ENCODE measurements at regions not wholly inside any gene's neighbourhood (a gene's known extent, or its start where the extent isn't known, plus 50 kb on each side); places are given as distances from the start of the nearest gene placed in this dataset.

GRCh38 chr3:69445024-69445423 lies 59.1 kb upstream of the FRMD4B start:
- peaks cover 0 to 1% (median 0%) of the 10 kb centered on the region in 3 donors for H3K9me3 Mint-ChIP-seq
- H3K4me1 Mint-ChIP-seq = no peaks in the 10 kb centered on the region
- H3K36me3 Mint-ChIP-seq = peaks cover 2% of the 10 kb centered on the region
- H3K27me3 Mint-ChIP-seq = peaks cover 7% of the 10 kb centered on the region
- no peak overlapping the region for H3K27ac Mint-ChIP-seq
- H3K4me3 Mint-ChIP-seq = no peak overlapping the region

DNA sequence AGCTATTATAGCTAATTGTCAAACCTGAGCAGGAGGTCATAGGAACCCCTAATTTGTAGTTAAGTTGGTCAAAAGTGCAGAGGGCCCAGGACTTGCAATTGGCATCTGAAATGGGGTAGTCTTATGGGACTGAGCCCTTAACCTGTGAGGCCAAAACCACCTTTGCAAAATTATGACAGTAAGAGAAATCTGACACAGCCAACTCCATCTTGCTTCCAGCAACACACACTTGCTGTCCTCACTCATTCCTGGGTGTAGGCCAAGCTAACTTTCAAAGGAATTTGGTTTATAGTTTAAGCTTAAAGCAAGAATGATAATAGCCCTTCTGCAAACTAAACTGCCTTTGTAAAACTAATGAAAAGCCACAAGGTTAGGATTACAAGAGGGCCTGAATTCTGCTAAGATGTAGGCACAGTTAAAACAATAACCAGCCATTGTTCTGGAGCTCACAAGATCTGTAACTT lies 57.6 kb upstream of the FRMD4B start:
- Mint-ChIP-seq H3K27ac (no peak overlapping the region), H3K9me3 (peaks cover 0 to 1% (median 0%) of the 10 kb centered on the region in 3 donors), H3K27me3 (peaks cover 3% of the 10 kb centered on the region), H3K36me3 (peaks cover 2% of the 10 kb centered on the region), H3K4me1 (peaks cover 0 to 3% (median 0%) of the 10 kb centered on the region in 3 donors), H3K4me3 (no peak overlapping the region)

- Mint-ChIP-seq H3K9me3 (peaks cover 0 to 1% (median 0%) of the 10 kb centered on the region in 3 donors), H3K27me3 (peaks cover 3% of the 10 kb centered on the region), H3K36me3 (peaks cover 2% of the 10 kb centered on the region), H3K27ac (no peak overlapping the region), H3K4me3 (no peak overlapping the region), H3K4me1 (peaks cover 0 to 3% (median 0%) of the 10 kb centered on the region in 3 donors)
Observed at GRCh38 chr3:69442771-69443311, 57.0 kb upstream of the FRMD4B start.

DNA sequence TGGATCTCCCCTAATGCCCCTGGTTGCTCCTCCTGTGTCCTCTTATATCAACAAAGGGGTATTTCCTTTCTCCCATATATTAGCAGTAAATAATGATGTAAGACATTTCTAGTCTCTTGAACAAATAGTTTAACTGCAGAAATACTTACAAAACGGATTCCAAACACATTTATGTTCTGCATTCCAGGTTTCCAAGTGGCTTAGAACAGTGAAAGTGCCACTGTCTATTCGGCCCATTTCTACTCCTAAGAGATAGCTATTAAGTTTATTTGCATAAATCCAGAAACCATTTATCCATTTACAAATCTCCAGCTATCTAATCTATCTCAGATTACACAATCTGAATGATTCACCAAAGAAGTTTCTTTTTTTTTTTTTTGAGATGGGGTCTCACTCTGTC lies 55.8 kb upstream of the FRMD4B start:
- Mint-ChIP-seq H3K9me3 (peaks cover 0 to 1% (median 0%) of the 10 kb centered on the region in 3 donors), H3K4me1 (peaks cover 0 to 3% (median 0%) of the 10 kb centered on the region in 3 donors)

GRCh38 chr3:69441040-69441439 lies 55.2 kb upstream of the FRMD4B start:
- H3K4me1 Mint-ChIP-seq = peaks cover 0 to 3% (median 0%) of the 10 kb centered on the region in 3 donors
- H3K36me3 Mint-ChIP-seq = no peaks in the 10 kb centered on the region
- H3K4me3 Mint-ChIP-seq = no peak overlapping the region
- H3K27me3 Mint-ChIP-seq = no peaks in the 10 kb centered on the region
- no peak overlapping the region for H3K27ac Mint-ChIP-seq
- H3K9me3 Mint-ChIP-seq = peaks cover 0 to 1% (median 0%) of the 10 kb centered on the region in 3 donors

More for the DNA sequence above, 55.8 kb upstream of the FRMD4B start:
- H3K4me3 Mint-ChIP-seq = no peak overlapping the region
- peaks cover 3% of the 10 kb centered on the region for H3K27me3 Mint-ChIP-seq
- no peaks in the 10 kb centered on the region for H3K36me3 Mint-ChIP-seq
- H3K27ac Mint-ChIP-seq = no peak overlapping the region

DNA sequence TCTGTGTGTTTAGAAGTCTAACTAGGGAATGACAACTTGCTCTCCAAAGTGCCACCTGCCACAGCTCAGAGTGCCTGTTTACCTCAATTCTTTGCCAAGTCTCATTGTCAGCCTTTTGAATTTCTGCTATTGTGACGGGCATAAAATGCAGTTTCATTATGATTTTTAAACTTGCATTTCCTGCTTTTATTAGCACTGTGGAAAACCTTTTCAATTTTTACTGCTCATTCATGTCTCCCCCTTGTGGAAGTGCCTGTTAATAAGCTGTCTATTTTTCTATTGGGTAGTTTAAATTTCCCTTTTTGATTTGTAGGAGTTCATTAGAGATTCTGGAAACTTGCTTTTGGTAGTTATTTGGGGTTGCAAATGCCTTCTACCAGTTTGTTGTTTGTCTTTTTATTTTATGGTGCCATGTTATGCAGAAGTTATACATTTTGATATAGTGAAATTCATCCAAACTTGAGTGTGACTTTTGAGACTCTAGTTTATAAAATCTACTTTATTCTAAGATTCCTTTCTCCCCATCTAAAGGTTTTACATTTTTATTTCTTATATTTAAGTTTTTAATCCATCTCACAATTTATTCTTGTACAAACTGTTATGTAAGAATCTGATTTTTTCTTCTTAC lies 53.9 kb upstream of the FRMD4B start:
- Mint-ChIP-seq H3K4me1 (peaks cover 0 to 3% (median 0%) of the 10 kb centered on the region in 3 donors), H3K9me3 (no peaks in the 10 kb centered on the region), H3K4me3 (no peak overlapping the region), H3K27me3 (no peaks in the 10 kb centered on the region), H3K27ac (no peak overlapping the region), H3K36me3 (no peaks in the 10 kb centered on the region)

DNA sequence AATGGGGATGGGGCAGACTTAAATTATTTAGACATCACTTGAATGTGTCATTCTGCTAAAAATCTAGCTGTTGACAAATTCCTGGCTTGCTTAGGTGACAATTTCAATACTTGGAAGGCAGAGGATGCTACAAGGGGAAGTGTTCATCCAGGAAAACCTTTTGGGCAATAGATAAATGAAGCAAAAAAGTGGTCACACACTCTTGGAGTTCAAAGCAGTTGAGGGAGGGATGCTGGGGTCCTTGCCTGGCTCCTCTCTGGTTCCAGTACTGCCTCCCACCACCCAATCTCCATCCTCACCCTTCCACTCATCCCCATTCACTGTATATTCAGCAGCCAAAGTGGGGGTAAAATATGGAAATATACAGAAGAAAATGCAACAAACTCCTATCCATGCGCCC lies 52.6 kb upstream of the FRMD4B start:
- H3K4me1 Mint-ChIP-seq = peaks cover 0 to 3% (median 0%) of the 10 kb centered on the region in 3 donors
- H3K36me3 Mint-ChIP-seq = no peaks in the 10 kb centered on the region
- H3K4me3 Mint-ChIP-seq = no peak overlapping the region
- H3K27me3 Mint-ChIP-seq = no peaks in the 10 kb centered on the region
- H3K9me3 Mint-ChIP-seq = no peaks in the 10 kb centered on the region
- no peak overlapping the region for H3K27ac Mint-ChIP-seq

DNA sequence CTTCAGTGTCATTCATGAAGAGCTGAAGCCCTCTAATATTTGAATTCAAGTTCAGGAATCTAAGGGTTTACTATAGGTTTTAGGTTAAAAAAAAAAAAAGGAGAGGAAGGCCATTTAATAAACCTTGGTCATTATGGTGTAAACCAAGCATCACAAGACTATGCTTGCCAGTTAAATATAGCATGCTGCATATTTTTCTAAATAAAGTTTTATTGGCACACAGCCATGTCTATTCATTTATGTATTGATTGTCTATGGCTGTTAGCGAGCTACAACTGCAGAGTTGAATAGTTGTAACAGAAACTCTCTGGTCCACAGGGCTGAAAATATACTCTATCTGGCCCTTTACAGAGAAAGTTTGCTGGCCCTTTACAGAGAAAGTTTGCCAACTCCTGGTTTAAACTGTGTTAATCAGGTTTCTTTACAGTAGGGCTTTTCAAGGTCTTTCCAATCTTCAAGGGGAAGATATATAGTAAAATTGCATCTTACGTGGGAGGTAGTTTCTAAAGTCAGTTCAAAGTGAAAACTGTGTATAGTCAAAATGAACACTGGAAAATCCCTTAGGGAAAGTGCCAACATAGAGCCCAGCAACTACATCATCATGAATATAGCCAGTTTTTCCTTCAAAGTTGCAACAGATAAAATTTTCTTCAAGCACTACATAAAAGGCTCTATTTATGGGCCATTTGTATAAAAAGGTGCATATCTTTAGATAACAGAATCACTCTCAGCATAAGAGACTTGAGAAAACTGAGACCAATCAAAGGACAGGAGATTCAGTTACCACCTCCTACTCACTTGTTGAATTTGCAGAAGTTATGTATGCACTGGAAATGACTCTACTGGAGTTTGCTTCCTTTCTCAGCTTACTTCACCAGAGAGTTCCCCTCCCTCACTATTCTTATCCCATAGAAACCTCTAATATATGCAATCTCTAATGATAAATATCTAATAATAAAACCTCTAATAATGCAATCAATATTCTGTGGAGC lies 49.7 kb upstream of the FRMD4B start:
- Mint-ChIP-seq H3K27ac (no peak overlapping the region), H3K9me3 (no peaks in the 10 kb centered on the region), H3K36me3 (no peaks in the 10 kb centered on the region), H3K4me1 (peaks cover 0 to 3% (median 0%) of the 10 kb centered on the region in 3 donors), H3K4me3 (no peak overlapping the region), H3K27me3 (peaks cover 5% of the 10 kb centered on the region)
